AG09309 (cell line): ENCODE measurements at regions not wholly inside any gene's neighbourhood (a gene's known extent, or its start where the extent isn't known, plus 50 kb on each side); places are given as distances from the start of the nearest gene placed in this dataset.

ENCODE experiments used
- DNase-seq: peaks from one replicate; pipeline ENCODE4 v3.0.0-alpha.2; 2010; ENCODE audit warnings: low read depth
- H3K4me3 ChIP-seq: 2 replicates; pipeline ENCODE4 v1.5.1; 2011; ENCODE audit warnings: mild to moderate bottlenecking, low read depth, low read length, moderate library complexity; ENCODE audit not compliant: control insufficient read depth
- CTCF ChIP-seq: IDR thresholded peaks from 2 replicates; pipeline ENCODE4 v1.5.1; 2011; ENCODE audit warnings: mild to moderate bottlenecking, low read depth, low read length, inconsistent platforms; ENCODE audit not compliant: insufficient read depth, control insufficient read depth; ENCODE audit errors: missing control alignments

- DNase-seq, result no peak
- TF ChIP-seq CTCF, result no peak
- H3K4me3 ChIP-seq, result no peak overlapping the region
Measured at GRCh38 chr4:14100349-14100748, 472.8 kb upstream of the BOD1L1 start.

- no peak overlapping the region for H3K4me3 ChIP-seq
- TF ChIP-seq CTCF, result no peak
- DNase-seq, result peak; percentile 45
Measured at GRCh38 chr4:14110407-14110806, 482.9 kb upstream of the BOD1L1 start.

- DNase-seq, result peak; percentile 67
- peak overlapping the region; percentile 2; the same call in 1 of the 2 replicates for H3K4me3 ChIP-seq
- TF ChIP-seq CTCF, result no peak
Measured at GRCh38 chr4:14111730-14112181, 484.2 kb upstream of the BOD1L1 start.

GRCh38 chr4:14115106-14115505 lies 487.6 kb upstream of the BOD1L1 start:
- no peak for TF ChIP-seq CTCF
- H3K4me3 ChIP-seq, result no peak overlapping the region
- no peak for DNase-seq

GRCh38 chr4:14117575-14118238 lies 490.2 kb upstream of the BOD1L1 start:
- TF ChIP-seq CTCF, result no peak
- H3K4me3 ChIP-seq, result no peak overlapping the region
- DNase-seq, result no peak

GRCh38 chr4:14124816-14125215 lies 497.3 kb upstream of the BOD1L1 start:
- TF ChIP-seq CTCF, result no peak
- no peak for DNase-seq
- no peak overlapping the region for H3K4me3 ChIP-seq
